HG03565 (cell line): ENCODE measurements at regions not wholly inside any gene's neighbourhood (a gene's known extent, or its start where the extent isn't known, plus 50 kb on each side); places are given as distances from the start of the nearest gene placed in this dataset.
A peak's percentile ranks its signal among the peaks of the same experiment; 100 is the strongest.

Source experiments
- ATAC-seq: cut with Tn5 transposase; IDR thresholded peaks from one replicate; pipeline ENCODE4 v1.9.1; 2021; ENCODE audit warnings: mild to moderate bottlenecking, moderate library complexity; ENCODE audit not compliant: unreplicated experiment

DNA sequence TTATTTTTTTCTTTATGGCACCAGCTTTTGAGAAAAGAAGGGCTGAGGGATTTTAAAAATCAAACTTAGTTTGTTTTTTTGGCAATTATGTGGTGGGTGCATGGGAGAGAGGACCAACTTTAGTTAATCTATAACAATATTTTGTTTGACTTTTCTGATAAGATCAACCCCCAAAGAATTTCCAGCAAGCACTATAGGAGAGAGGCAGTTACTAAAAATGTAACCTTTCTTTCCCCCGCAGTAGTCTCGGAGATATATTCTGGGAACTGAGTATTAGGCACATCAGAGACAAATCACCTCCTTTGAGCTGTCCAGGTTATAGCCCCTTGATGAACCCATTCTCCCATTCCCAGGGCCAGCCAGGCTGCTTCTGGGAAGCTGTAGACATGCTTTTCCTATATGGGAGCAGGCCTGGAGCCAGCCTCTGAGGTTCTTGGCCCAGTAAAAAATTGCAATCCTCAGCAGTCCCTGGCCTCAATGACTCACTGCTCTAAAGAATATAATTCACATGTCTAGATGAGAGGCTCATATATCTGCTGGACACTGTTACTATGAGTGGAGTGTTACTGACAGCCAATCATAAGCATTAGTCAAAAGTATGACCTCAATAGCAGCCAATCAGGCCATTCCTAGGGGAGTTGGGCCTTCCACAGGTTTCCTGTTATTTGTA is 138.3 kb upstream of the AGBL1 start:
- no peak for ATAC-seq

DNA sequence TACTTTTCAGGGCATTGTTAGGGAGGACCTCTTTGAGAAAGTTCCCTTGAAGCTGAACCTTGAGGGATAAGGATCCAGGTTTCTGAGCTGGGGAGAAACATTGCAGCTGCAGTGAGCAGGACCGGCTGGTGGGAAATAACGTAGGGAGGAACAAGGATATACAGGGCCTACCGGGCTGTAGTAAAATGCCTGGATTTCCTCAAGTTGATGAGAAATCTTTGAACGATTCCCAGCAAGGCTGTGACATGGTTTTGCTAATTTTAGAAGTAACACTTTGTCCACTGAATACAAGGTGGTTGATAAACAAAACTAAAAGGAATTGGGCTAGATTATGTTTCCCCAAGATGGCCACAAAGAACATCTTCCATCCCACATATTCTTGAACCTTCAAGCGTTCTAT is 137.0 kb upstream of the AGBL1 start:
- no peak for ATAC-seq

DNA sequence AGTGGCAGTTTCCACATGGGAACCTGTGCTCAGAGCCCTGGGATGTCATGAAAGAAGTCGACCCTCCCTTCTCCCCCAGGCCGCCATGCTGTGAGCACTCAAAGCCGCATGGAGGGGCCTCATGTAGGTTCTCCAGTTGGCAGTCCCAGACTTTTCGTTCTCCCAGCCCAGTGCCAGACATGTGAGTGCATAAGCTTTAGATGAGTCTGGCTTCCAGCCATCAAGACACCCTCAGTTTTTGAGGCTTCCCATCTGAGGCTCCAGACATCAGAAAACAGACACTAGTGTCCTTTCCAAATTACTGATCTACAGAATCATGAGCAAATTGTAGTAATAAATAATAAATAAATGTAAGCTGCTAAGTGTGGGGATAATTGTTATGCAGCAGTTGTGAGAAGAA is 136.5 kb upstream of the AGBL1 start:
- no peak for ATAC-seq

DNA sequence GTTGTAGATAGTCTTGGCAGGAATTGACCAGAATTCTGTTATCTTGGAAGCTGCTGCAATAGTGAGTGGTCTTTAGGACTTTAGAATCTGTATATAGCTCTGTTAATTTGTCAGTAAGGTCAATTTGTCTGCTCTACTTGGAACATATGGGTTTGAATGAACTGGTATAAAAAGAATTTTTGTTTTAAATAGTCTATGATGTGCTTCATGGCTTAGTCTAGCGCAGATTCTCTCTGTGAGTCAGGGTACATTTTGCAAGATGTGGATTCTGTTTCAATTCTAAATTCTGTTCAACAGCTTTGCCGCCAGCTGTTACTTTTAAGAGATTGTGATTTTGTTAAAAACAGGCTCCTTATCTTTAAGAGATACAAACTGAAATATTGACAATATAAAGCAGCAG is 135.9 kb upstream of the AGBL1 start:
- ATAC-seq = no peak

DNA sequence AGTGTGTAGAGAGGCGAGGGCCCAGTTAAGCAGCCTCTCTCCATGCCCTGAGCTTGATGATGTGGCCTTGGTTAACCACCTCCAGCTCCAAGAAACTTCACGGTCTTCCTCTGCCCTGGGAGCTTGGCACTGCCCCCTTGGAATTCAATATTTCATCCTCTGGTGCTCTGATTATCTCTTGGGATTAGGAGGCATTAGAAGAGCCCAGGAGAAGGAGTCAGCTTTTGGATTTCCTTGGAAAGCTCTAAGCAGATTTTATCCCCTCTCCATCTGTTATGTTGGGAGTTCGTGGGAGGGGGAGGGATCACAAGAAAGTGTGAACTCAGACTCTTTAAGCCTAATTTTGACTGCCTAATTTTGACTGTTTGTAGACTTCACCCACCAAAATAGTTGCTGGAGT is 132.7 kb upstream of the AGBL1 start:
- ATAC-seq = no peak

DNA sequence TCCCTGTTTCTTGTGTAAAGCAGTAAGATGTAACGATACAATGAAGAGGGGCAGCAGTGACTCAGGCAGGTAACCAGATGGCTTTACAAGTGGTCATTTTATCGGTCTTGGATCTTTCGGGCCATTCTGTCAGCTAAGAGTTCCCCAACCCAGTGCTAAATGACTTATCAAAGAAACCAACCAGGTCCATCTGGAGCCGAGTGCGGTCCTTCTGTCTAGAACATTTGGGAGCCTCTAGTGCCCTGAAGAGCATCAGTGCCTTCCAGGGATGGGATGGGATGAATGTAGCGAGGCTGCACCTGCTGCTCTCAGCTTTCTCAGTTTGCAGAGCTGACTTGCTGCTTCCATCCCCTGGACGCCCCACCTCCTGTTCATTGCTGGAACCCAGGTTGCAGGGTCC is 131.7 kb upstream of the AGBL1 start:
- ATAC-seq = no peak

DNA sequence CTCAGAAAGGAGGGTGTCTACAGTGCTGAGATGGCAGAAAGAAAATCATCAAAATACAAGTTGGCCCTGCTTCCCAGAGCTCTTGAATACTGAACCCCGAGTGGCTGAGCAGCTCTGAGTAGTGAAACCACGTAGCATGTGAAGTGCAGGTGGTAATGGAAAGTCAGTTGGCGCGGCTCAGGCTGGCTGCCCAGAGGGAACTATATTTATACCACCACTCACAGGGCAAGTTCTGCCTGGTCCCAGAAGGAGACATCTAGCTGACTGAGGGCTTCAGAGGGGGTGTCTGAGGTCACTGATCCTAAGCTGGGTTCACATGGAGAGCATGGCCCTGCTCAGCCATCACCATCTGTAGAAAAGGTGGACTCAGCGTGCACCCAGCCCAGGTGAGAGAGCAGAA is 129.6 kb upstream of the AGBL1 start:
- peak; percentile 69 for ATAC-seq

DNA sequence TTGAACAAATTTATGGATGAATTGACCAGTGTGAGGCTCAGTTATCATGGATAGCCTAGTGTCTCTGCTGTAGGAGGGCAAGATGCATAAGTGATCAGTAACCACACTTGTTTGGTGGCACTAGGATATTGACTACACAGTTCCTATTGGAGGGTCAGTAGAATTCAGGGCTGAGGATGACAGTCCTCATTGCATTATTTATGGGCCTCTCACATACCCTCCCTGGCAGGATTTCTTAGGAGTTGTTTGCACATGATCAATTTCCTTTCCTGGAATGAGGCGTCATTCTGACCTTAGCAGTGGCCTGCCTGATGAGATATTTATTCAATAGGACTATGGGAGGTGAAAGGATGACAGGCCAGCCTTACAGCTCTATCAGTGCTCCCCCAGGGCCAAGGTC is 125.1 kb upstream of the AGBL1 start:
- ATAC-seq = no peak

DNA sequence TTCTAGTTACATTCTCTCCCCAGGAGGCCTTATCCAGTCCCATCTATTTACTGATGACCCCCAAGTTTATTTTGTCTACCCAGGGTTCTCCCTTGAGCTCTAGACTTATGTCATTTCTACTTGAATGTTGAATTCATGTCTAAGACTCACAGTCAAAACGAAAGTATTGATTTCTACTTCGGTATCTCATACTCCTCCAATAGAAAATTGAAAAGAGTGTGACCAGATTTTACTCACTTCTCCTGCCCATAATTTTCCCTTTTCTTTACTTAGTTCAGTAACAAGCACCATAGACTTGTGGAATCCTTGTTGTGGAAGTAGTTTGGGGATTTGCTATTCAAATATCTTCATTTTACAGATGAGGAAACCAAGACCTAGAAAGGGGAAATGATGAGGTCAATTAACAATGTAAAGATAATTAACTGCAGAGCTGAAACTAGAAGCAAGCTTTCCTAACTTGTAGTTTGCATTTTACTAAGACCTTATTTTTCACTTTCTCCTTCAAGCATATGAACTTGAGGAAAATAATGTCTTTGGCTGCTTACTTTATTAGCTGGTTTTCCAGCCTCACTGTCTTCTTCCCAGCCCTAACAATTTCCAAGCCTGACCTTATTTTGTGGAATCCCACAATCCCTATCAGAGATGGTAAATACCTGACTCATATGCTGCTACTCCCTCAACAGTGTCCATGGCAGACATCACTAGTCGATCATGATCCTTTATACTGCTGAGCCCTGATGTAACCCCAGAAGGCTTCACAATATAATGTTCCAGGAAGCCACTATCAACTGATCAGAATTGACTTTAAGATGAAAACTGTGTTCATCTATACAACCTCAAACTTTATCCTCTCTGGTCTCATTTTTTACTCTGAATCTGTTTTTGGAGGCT is 123.9 kb upstream of the AGBL1 start:
- ATAC-seq = peak; percentile 94

DNA sequence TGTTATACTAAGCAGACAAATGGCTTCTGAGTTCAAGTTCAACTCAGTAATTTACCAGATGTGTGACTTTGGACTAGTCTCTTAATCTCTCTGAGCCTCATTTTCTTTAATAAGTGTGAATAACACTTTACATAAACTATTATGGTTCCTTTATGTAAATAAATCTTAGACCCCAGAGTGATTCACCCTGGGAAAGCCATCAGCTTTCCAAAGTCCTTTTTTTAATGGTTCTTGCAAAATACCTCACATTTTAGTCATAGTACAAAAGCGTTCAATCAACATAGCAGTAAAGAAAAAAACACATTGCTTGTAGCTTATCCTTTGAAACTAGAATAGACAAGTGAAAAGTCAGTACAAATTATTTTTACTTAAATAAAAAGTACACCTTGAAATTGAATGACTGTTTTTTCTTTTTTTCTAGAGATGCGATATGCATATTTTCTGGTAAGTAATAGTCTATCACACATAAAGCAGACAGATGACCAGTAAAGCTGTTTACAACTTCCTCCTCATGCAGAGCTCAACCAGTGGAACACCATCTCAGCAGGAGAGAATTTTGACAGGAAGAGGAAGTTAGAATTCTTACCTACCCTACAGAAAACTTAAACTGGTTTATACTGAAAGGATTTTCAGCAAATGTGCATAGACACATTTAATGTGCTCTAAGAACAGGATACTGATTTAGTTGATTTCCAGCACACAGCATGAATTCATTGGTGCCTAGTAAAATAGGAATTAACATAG is 123.0 kb upstream of the AGBL1 start:
- no peak for ATAC-seq

DNA sequence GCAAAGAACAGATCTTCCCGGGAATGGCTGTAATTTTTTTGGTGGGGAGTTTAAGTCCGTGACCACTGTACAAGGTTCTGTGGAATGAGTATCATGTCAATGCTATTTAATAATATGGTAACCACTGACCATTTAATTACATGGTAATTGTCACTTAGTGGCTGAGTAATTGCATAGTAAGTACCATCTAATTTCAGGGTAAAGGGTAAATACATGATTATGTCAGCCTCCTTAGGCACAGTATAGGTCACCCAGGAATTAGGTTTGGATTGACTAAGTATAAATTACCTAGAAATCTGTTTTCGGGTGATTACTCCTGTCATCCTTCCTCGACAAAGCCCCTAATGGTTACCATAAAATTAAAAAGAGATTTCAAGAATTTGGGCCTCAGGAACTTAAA is 120.1 kb upstream of the AGBL1 start:
- no peak for ATAC-seq

DNA sequence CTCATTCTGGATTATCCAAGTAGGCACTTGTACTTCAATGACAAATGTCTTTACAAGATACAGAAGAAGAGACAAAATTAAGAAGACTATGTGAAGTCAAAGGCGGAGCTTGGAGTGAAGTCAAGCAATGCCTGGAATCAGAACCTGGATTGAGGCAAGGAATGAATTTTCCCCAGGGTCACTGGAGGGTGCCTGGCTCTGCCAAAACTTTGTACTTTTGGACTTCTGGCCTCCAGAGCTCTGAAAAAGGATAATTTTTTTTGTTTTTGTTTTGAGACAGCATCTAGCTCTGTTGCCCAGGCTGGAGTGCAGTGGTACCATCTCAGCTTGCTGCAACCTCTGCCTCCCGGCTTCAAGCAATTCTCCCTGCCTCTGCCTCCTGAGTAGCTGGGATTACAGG is 119.3 kb upstream of the AGBL1 start:
- no peak for ATAC-seq

DNA sequence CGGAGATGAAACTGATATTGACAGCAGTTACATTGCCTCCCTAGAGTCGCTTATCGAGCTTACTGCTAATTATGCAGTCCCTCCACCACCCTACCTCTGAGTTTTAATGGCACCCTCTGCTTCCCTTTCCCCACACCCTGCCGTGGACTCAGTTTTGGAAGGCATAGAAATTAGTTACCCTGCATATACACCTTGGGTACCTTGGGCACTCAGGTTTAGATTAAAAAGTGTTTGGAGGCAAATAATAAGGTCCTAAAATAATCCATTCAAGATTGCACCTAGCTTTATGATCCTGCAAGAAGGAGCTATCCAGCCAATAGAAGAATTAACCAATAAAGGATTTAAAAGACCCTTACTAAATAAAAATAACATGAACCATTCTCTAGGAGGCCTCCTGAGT is 117.8 kb upstream of the AGBL1 start:
- no peak for ATAC-seq

DNA sequence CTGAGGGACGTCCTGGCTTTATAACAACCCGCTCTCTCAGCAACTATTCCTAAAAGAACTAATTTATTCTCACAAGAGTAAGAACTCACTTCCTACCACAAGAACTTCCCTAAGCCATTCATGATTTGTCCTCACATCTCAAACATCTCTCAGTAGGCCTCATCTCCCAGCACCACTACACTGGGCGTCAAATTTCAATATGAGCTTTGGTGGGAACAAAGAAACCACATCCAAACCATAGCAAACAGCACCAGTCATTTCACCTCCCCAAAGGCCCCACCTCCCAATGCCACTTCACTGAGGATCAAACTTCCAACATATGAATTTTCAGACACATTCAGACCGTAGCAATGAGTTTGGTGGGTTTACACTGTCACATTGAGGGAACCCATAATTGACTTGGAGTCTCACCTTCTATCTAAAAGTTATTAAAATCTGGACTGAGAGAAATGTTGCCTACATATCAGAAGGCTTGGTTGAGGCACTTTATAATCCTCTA is 116.4 kb upstream of the AGBL1 start:
- ATAC-seq = no peak

DNA sequence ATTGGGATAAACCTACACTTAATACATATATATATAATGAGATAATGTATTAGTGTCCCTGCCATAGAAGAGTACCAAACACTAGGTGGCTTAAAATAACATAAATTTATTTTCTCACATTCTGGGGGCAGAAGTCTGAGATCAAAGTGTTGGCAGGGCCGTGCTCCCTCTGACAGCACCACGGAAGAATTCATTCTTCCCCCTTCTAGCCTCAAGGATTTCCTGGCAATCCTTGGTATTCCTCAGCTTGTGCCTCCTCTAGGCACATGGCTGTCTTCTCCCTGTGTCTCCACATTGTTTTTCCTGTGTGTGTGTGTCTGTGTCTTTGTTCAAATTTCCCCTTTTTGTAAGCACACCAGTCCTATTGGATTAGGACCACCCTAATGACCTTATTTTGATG is 115.2 kb upstream of the AGBL1 start:
- no peak for ATAC-seq

DNA sequence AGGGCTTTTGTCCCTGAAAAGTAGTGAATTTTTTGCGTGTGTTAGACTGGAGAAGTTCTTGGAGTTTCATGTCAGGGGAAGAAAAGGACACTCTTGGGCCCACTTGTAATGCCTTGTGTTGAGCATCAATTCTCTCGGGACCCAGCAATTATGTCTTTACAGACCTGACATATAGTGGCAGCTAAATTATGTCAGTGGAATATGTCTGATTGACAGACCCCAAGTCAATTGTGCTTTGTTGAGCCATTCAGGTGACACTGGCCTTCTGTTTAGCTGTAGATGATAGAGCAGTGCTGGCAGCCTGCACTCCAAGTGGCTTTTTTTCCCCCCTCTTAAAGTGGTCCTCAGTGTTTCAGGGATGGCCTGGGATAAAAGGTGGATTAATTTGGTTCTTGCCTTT is 112.1 kb upstream of the AGBL1 start:
- no peak for ATAC-seq

DNA sequence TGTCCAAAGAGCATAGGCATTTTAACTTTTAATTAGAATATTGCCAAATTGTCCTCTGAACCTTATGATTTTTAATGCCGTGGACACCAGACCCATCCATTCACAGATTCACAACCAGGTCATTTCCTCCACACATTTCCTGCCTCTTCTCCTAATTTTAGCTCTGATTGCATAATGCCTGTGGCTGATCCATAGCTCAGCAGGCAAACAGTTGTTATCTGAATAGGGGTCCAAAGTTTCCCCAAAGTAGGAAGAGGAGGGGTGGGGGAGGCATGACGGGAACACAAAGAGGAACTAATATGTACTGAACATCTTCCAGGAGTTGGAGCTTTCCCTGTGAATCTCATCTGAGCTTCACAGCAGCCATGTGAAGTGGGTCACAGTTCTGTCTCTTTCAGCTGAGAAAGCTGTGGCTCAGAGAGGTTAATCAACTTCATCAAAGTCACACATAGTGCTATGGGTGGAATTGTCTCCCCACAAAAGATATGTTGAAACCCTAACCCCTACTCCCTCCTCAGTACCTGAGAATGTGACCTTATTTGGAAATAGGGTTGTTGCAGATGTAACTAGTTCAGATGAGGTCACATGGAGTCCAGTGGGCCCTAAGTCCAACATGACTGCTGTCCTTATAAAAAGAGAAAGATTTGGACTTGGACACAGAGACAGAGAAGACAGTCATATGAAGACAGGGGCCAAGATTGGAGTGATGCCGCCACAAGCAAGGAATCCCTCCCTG is 106.7 kb upstream of the AGBL1 start:
- ATAC-seq = no peak

DNA sequence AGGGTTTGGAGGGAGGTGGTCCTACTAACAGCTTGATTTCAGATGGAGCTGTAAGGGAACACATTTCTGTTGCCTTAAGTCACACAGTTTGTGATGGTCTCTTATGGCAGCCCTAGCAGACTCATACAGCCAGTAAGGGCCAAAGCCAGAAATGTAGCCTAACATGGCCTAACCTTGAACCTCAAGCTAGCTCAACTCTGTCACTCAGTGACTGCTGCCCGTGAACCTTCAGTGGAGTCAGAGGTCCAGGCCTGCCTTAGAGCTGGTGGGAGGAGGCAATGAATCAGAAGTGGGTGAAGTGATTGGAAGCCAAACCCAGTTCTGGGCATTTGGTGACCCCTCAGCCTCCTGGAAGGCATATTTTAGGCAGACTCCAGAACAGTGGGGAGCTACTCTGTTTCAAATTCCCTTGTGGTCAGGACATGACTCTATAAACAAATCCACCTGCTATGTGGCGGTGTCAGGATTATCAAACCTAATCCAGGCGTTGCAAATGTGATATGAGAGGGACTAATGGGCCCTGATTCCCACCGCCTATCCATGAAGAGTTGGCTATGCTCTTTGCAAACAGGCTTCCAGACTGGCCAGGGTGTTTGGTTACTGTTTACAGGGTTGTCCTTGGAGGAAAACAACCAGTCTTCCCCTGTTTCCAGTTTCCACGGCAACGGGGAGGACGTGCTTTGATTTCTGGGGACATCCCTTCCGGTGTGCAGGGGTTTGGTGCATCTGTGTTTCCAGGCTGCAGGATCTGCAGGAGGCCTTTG is 105.9 kb upstream of the AGBL1 start:
- ATAC-seq = no peak

DNA sequence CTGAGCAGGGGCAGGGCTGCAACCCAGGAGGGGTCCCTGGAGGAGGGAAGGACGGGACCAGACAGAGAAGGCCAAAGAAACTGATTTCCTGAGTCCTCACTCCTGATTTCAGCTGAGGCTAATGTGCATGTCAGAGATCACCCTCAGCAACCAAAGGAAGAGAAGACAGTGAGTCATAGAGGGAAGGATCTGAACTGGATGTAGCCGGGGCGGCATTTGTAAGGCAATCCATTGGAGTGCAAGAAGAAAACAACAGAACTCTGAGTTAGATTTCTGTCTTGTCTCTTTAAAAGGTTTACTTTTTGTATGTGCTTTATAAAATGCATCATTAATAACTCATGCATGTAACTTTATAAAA is 105.3 kb upstream of the AGBL1 start:
- ATAC-seq = no peak

DNA sequence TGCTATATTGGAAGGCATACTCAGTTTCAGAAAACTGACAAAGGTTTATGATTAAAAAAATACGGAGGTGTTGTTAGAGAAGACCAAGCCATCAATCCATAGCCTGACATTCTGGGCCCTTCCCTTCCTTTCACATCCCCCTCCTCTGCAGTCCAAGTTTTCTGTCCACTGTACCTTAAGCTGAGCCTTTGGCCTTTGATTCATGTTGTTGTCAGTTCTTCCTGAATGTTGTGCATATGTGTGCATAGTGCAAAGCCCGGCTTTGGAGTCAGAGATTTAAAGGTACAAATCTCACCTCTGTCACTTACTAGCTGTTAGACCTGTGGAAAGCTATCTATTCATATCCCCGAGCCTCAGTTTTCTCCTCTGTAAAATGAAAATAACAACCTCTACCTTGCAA is 104.9 kb upstream of the AGBL1 start:
- no peak for ATAC-seq
